GM18511 (cell line): ENCODE measurements at regions not wholly inside any gene's neighbourhood (a gene's known extent, or its start where the extent isn't known, plus 50 kb on each side); places are given as distances from the start of the nearest gene placed in this dataset.
A peak's percentile ranks its signal among the peaks of the same experiment; 100 is the strongest.

ENCODE experiments used
- ATAC-seq: cut with Tn5 transposase; IDR thresholded peaks from one replicate; pipeline ENCODE4 v1.9.1; 2021; ENCODE audit warnings: mild to moderate bottlenecking, moderate library complexity; ENCODE audit not compliant: unreplicated experiment

DNA sequence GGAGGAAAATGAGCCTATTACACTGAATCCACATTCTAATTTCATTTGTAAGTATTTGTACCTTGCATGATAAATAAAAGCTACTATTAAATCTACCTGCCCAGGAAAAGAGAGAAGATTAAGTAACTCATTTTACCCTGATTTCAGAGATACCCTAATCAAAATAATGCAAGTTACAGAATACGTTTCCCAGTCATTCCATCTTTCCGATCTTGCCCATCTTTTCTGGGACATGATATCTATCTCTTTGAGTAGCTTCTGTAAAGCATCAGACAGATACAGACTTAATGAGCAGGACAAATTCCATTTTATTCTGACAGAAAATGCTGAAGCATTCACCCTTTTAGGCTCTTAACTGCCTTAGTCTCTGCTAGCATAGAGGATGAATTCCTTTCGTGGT lies 56.6 kb downstream of the SPRY2 start:
- ATAC-seq, result no peak

DNA sequence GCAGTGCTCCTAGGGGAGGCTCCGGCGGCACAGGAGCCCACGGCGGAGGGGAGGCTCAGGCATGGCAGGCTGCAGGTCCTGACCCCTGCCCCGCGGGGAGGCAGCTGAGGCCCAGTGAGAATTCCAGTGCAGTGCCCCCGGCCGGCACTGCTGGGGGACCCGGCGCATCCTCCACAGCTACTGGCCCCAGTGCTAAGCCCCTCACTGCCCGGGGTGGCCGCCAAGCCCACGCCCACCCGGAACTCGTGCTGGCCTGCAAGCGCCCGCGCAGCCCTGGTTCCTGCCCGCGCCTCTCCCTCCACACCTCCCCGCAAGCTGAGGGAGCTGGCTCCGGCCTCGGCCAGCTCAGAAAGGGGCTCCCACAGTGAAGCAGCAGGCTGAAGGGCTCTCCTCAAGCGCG lies 62.2 kb downstream of the SPRY2 start:
- no peak for ATAC-seq

DNA sequence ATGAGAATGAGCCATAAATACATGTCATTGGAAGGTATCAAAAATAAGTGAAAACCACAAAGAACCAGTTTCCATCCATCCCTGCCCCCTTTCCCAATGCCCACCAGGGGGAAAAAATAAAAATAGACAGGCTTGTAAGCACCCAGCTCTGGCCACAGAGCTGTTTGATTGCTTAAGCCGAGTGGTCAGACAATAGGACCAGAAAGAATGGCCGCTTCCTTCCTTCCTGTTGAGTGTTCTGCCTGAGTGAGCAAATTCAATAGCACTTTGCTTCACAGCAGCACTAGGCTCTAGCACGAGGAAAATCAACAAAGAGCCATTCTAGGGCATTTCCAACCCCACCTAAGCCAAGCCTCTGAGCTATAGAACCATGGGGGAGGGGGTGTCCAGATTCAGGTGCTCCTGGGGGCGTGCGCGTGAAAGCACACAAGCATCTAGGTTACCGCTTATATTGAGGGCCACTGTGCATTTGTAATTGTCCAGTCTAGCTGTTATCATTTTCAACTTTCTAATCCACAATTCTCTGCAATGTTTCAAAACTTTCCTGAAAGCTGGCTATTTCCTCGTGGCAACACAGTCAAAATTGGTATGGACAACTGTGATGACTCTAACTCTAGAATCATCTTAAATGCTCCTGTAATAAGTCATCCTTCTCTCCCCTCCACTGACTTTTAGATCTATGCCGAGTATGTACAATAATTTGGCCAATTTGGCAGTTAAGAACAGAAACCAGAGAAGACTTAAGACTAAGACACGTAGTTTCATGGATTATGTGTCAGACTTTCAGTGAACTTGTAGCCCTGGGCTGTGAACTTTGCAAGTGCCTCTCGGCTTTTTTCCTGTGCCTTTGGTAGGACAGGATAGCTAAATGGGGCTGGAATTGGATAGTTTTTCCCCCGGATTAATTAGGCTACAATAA lies 64.3 kb downstream of the SPRY2 start:
- peak; percentile 62 for ATAC-seq

DNA sequence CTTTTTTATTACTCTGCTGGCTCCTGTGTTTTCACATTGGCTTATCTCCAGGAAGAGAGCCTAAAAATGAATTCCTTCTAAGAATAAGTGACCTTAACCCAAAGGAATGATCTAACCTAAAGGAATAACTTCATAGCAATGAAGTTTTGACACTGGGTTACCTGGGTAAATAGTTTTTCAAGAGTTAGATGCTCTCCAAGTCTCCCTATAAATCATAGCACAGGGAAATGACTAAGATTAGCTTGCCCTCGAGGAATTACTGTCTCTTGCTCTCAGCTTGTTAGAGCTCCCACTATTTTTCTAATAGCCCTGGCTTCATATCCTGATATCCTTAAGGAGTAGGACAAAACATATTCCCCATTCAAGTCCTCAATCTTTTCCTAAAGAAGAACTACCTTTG lies 66.3 kb downstream of the SPRY2 start:
- ATAC-seq, result no peak

DNA sequence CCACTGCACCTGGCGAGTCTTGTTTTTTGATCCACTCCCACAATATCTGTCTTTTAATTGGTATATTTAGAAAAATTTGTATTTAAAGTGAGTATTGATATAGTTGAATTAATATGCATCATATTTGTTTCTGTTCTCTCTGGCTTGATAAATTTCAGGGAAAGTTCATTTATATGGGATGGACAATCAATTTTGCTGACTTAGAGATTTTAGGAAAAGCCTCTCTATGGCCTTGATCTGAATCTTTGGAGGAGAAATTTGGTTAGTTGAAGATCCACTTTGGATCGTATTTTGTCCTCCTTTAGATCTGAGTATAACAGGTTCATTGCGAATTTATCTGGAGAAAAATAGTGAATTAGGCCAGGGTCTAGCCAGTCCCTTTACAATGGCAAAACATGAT lies 67.2 kb downstream of the SPRY2 start:
- no peak for ATAC-seq

DNA sequence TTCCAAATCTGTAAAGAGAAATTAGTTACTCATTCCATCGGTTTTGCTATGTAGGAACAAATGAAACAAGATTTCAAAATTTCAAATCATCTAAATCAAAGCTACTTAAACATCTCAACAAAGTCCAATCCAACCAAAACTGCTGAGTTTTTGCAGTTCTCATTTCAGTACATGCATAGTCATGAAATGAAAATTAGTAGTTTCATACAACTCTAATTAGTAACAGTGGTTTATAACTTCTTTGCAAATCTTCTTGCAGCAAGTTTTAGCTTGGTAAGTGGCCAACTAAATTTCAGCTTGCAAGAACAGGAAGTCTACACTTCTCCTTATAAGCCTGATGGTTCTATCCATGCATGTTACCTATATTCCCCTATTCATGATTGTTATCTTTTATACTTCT lies 75.6 kb downstream of the SPRY2 start:
- ATAC-seq, result peak; percentile 89

DNA sequence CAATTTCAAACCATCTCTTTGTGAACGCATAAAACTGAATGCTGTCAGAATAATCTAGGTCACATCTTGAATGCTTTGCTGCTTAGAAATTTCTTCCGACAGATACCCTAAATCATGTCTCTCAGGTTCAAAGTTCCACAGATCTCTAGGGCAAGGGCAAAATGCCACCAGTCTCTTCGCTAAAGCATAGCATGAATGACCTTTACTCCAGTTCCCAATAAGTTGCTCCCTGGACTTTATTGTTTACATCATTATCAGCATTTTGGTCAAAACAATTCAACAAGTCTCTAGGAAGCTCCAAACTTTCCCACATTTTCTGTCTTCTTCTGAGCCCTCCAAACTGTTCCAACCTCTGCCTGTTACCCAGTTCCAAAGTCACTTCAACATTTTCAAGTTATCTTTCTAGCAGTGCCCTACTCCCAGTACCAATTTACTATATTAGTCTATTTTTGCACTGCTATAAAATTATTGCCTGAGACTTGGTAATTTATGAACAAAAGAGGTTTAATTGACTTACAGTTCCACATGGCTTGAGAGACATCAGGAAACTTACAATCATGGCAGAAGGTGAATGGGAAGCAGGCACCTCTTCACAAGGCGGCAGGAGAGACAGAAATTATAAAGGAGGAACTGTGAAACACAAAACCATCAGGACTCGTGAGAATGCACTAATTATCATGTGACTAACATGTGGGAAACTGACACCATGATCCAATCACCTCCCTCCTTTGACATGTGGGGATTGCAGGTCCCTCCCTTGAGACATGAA lies 77.0 kb downstream of the SPRY2 start:
- no peak for ATAC-seq

DNA sequence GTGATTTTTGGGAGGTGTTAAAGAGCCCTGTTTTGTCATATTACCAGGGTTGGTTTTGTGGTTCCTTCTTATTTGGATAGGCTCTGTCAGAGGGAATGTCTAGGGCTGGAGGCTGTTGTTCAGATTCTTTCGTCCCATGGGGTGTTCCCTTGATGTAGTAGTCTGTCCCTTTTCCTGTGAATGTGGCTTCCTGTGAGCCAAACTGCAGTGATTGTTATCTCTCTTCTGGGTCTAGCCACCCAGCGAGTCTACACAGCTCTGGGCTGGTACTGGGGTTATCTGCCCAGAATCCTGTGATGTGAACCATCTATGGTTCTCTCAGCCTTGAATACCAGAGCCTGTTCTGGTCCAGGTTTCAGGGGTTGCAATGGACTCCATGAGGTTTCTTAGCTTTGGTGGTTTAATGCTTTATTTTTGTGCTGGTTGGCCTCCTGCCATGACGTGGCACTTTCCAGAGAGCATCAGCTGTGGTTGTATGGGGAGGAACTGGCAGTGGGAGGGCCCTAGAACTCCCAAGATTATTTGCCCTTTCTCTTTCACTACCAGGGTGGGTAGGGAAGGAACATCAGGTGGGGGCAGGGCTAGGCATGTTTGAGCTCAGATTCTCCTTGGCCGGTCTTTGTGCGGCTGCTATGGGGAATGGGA lies 78.8 kb downstream of the SPRY2 start:
- ATAC-seq, result no peak

DNA sequence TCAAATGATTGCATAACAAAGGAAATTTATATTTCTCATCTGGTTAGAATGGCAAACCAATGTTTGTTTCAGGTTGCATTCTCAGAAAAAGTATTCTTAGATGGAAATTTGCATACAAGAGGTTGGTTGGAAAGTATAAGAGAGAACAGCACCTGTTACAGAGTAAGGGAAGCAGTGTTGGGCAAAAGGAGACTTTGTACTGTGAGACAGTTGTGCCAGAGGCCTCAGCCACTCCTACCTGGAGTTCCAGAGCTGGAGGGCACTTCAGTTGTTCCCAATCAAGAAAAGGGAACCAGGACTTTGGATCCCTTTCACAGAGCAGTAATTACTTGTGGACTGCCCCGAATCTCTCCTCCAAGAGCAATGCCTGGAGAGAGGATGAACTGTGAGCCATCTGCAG lies 81.8 kb downstream of the SPRY2 start:
- ATAC-seq, result peak; percentile 69

DNA sequence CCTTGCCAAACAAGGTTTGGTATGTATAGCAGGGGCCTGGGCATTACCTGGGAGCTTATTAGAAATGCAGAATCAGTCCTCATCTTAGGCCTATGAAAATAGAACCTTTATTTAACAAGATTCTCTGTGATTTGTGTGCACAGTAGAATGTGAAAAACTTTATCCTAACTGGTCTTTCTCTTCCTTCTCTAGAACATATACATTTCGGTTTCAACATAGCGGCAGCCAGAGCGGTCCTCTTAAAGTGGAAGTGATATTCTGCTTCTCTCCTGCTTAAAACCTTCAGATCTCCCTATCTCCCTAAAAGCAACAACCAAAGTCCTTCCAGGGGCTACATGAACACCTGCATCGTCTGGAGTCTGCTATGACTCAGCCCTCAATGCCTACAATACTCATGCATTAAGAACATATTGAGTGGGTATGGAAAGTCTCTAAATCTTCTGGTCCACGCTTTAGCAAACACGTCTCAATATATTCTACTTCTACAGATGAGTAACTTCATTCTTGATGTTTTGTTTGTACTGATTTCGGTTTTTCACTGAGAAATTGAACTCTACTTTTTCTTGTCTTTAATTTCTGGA lies 84.5 kb downstream of the SPRY2 start:
- peak; percentile 84 for ATAC-seq

DNA sequence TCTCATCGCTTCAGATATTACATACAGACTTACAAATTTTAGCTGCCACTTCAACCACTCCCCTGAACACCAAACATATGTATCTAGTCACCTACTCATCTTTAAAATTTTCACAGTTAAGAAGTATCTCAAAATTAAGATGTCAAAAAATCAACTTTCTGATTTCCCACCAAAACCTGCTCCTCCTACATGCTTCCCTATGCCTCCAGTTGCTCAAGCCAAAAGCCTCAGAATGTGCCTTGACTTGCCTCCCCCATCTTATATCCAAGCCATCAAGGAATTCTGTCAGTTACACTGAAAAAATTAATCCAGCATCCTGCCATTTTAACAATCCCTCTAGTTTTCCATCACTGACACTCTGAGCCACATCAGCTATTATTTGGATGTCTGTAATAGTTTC lies 85.0 kb downstream of the SPRY2 start:
- no peak for ATAC-seq

DNA sequence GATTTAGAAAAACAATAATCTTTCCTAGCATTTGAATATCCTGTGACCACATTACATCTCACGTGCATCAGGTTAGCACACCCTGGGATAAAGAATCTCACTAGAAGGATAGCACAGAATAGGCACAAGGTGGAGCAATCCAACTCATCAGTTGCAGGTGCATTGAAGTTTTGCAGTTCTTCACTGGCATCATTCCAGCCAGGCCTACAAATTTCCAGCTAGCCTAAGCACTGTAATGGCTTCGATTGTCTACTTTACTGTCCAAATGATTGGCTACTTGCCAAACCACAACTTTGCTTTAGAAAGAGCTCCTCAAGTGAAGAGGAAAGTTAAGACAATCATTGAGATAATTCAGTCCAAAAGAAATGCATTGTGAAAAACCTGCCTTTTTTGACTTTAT lies 89.5 kb downstream of the SPRY2 start:
- ATAC-seq, result no peak

DNA sequence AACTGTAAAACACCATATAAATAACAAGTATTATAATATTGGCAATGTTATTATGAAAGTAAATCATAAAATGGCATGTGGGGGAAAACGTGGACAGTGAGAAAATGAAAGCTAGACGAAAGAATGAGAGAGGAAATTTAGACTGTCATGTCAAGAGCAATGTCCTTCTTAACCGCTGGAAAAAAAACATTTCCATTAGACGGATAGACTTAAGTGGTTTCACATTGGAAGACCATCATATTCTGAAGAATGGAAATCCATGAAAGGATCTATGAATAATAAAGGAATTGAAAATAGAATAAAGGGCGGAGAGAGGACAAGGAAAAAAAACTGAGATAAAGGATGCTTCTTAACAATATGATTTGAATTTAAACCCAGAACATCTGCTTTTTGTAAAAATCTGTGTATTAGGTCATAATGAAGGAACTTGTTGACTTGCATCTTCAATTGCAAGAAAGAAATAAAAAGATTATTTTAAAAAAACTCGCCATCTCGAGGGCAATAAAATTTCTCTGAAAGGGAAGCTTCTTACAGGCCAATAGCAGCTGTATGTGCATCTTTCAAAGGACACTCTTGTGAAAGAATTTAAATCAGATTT lies 90.6 kb downstream of the SPRY2 start:
- no peak for ATAC-seq

DNA sequence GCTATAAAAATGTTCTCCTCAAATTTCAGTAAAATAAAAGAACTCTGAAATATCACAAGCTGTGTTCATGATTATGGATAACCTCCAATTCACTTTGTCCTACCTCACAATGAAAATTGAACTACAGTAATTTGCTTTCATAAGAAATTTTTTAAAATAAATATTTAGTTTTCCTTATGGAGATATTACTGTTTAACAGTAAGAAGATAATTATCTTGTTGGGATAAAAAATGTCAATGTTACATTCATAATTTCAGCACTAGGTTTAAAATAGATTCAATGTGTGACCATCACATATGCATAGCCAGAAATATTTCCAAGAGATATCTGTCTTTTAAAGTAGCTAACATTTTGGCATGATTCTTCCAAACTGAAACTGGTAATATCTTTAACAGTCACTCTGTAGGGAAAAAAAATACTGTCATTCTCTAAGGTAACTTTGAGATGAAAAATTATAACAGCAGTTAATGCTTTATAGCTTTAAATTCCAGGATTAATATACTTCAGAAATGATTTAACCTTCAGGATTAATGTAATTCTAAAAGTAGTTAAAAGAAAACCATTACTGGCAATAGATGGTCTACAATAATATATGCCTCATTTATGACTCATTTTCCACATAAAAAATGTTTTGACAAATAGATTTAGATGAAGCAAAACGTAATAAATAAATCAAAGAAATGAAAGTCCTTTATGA lies 91.3 kb downstream of the SPRY2 start:
- no peak for ATAC-seq

DNA sequence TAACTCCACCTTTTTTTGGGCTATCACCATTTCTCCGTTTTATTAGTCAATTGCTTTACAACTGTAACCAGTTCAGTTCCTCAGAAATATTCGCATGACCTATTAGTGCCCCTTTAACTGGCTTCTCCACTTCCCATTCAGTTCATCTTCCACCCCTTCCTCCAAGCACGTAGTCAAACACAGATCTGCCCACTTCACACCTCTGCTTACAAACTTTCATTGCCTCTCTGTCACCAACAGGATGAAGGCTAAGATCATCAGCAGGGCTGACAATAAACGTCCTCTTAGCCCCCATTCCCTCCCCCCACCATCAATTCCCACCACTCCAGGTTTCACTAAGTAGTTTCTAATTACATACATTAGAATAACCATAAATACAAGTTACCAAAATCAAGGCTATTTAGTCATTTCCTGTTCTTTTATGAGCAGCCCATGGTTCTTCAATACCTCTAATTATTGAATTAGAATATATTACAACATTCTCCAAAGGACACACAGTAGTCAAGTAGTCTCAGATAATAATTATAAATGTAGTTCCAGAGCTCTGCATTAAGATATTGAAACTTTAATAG lies 95.7 kb downstream of the SPRY2 start:
- ATAC-seq, result no peak

DNA sequence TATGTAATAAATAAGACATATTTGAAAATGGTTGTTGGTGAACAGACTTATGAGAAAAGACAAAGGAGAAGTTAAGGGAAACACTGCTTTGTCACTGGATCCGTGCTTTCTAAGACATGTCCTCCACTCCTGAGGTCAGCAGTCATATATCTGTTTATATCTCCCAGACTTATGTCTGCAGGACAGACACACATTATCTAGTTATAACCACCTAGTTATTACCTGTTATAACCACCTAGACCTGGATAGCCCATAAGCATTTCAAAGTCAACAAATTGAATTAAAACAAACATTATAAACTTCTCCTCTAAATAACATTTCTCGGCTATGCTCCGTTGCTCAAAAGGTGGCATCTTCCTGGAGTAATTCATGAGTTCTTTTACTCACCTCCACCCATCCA lies 96.4 kb downstream of the SPRY2 start:
- no peak for ATAC-seq

DNA sequence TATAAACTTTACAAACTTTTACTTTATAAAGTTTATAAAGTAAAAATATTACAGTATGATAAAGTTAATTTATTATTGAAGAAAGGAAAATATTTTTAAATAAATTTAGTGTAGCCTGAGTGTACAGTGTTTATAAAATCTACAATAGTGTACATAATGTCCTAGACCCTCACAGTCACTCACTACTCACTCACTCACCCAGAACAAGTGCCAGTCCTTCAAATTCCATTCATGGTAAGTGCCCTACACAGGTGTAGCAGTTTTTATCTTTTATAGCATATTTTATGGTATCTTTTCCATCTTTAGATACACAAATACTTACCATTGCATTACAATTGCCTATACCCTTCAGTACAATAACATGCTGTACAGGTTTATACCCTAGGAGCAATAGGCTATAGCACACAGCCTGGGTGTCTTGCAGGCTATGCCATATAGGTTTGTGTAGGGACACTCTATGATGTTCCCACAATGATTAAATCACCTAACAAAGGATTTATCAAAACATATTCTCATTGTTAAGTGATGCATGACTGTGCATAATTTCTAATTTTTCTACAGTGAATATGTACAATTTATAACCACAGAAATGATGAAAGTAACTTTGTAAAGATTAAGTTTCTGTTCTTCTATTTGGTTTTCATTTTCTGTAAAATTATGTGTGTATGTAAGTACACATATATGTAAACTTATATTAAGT lies 98.0 kb downstream of the SPRY2 start:
- no peak for ATAC-seq

DNA sequence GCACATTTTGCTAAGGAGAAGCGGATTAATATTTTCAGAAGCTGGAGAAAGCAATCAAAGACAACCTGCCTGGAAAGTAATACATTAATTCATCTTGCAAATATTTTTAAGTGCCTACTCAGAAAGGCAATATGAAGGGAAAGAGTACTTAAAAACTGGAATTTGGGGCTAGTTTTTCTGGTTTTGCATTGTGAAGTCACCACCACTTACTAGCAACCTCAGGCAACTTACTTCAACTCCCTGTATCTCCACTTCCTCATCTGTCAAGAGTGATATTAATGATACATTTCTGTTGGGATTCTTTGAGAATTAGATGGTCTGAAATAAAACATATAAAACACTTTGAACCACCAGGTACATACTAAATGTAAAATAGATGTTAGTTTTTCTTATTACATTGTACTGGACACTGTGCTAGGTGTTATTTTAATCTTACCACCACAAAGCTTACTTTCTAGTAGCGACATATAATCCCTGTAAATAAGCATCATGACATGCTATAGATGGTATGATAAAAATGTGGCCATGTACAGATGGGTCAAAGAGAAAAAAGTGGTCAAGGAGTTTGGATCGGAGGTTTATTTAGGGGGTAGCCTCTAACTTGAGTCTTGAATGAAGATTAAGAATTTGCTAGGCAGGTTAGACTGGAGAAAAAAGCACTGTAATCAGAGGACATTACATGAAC lies 101.2 kb downstream of the SPRY2 start:
- ATAC-seq, result no peak

DNA sequence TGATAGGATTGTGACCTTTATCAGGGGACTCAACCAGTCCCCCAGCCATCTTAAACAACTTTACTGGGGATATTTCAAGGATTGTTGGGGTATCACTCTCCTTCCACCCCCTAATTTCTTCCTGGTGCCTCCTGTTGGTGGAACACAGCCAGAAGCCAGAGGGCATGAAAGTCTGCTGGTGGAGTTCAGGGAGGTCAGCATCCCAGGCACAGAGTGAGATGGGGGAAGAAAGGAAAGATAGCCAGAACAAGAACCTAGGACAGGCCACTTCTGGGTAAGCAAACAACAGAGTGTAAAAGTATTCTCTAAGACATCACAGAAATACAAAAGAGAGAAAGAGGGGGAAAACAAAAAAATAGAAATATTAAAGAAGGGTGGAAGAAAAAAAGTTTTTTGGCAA lies 101.8 kb downstream of the SPRY2 start:
- no peak for ATAC-seq
